H1 (cell line): ENCODE measurements at regions not wholly inside any gene's neighbourhood (a gene's known extent, or its start where the extent isn't known, plus 50 kb on each side); places are given as distances from the start of the nearest gene placed in this dataset.

Experiments used
- CTCF ChIA-PET: fragments of 300-600 bp; sonication (Branson Sonifier 250); formaldehyde crosslinking; loops from one replicate; lab custom pipeline; 2021; ENCODE audit not compliant: partially characterized antibody; lab: Charles Lee
- POLR2A ChIA-PET: fragments of 300-600 bp; sonication (Branson Sonifier 250); formaldehyde crosslinking; loops from one replicate; lab custom pipeline; 2021; ENCODE audit warnings: inconsistent platforms; ENCODE audit not compliant: partially characterized antibody; lab: Charles Lee
- DNase-seq, 2 experiments: peaks; one replicate each; pipeline versions ENCODE4 v3.0.0 to v3.0.0-alpha.2; 2010 to 2022; ENCODE audit warnings: low spot score in 2 of 2, low read depth in 1 of 2, mixed read lengths in 1 of 2
- FAIRE-seq: peaks from 2 replicates; lab custom pipeline; 2011; peaks lifted over from hg19 to GRCh38; lab: Jason Lieb, UNC
- H2AFZ ChIP-seq: 2 replicates; pipeline ENCODE4 v1.8.1; 2012; ENCODE audit warnings: low read length, inconsistent platforms
- H2AK5ac ChIP-seq: 2 replicates; pipeline ENCODE4 v1.6.1; 2013; ENCODE audit warnings: low read depth, low read length
- H2BK120ac ChIP-seq: replicated peaks from 2 replicates; pipeline ENCODE3; 2013; ENCODE audit warnings: low read depth, low read length, inconsistent platforms
- H2BK12ac ChIP-seq: 2 replicates; pipeline ENCODE4 v1.6.1; 2013; ENCODE audit warnings: low read depth, low read length
- H2BK15ac ChIP-seq: 2 replicates; pipeline ENCODE4 v1.6.1; 2013; ENCODE audit warnings: low read length
- H2BK20ac ChIP-seq: 2 replicates; pipeline ENCODE4 v1.6.1; 2013; ENCODE audit warnings: low read length
- H2BK5ac ChIP-seq: 2 replicates; pipeline ENCODE4 v1.6.1; 2013; ENCODE audit warnings: low read depth, low read length
- H3K14ac ChIP-seq: 2 replicates; pipeline ENCODE4 v1.6.1; 2013; ENCODE audit warnings: inconsistent platforms; ENCODE audit not compliant: insufficient read length
- H3K18ac ChIP-seq: 2 replicates; pipeline ENCODE4 v1.6.1; 2013; ENCODE audit warnings: low read length; ENCODE audit errors: extremely low read depth
- H3K23ac ChIP-seq: 2 replicates; pipeline ENCODE4 v1.6.1; 2013; ENCODE audit warnings: inconsistent platforms; ENCODE audit not compliant: insufficient read length
- H3K23me2 ChIP-seq: 2 replicates; pipeline ENCODE4 v1.6.1; 2013; ENCODE audit warnings: low read depth, low read length
- H3K27ac ChIP-seq: 2 replicates; pipeline ENCODE4 v1.6.1; 2011; ENCODE audit warnings: low read depth, low read length, inconsistent platforms
- H3K27me3 ChIP-seq, 4 experiments: replicated peaks in 1 of 4; 1 replicate in 1 of 4; 2 replicates in 3 of 4; pipeline versions ENCODE4 v1.6.1 to v1.8.1; 2011 to 2013; ENCODE audit warnings: low read length in 3 of 4, mild to moderate bottlenecking in 3 of 4, inconsistent platforms in 2 of 4, mixed read lengths in 2 of 4, moderate library complexity in 1 of 4; ENCODE audit not compliant: control insufficient read depth in 3 of 4, insufficient read depth in 3 of 4; ENCODE audit errors: extremely low read depth in 1 of 4
- H3K36me3 ChIP-seq, 4 experiments: 2 replicates each; pipeline versions ENCODE4 v1.6.1 to v1.8.1; 2011 to 2013; ENCODE audit warnings: mild to moderate bottlenecking in 4 of 4, low read length in 3 of 4, moderate library complexity in 2 of 4, control low read depth in 1 of 4, inconsistent platforms in 1 of 4; ENCODE audit not compliant: insufficient read depth in 4 of 4, control insufficient read depth in 2 of 4
- H3K4ac ChIP-seq: replicated peaks from 2 replicates; pipeline ENCODE3; 2013; ENCODE audit warnings: low read length, low read depth, mixed read lengths, inconsistent platforms; ENCODE audit not compliant: insufficient read length
- H3K4me1 ChIP-seq, 4 experiments: replicated peaks in 1 of 4; 1 replicate in 1 of 4; 2 replicates in 3 of 4; pipeline versions ENCODE4 v1.6.1 to v1.8.1; 2011 to 2013; ENCODE audit warnings: low read length in 3 of 4, inconsistent platforms in 2 of 4, mixed read lengths in 1 of 4; ENCODE audit not compliant: insufficient read depth in 4 of 4, control insufficient read depth in 3 of 4
- H3K4me2 ChIP-seq, 2 experiments: 2 replicates each; pipeline versions ENCODE4 v1.6.1 to v1.8.1; 2011 to 2013; ENCODE audit warnings: low read depth in 2 of 2, low read length in 2 of 2, control low read depth in 1 of 2, inconsistent platforms in 1 of 2, mild to moderate bottlenecking in 1 of 2; ENCODE audit not compliant: insufficient read depth in 1 of 2
- H3K4me3 ChIP-seq, 4 experiments: fragments of 200-600, 300-600 bp in 1 of 4; sonication (generic), shearing (Covaris generic), sonication (Bioruptor Twin) in 1 of 4; 2 replicates each; pipeline versions ENCODE4 v1.5.1 to v1.8.1; 2011 to 2016; ENCODE audit warnings: low read length in 4 of 4, low read depth in 3 of 4, control low read depth in 2 of 4, inconsistent platforms in 2 of 4, mild to moderate bottlenecking in 2 of 4, mixed read lengths in 1 of 4, moderate library complexity in 1 of 4; ENCODE audit not compliant: insufficient read depth in 2 of 4; ENCODE audit errors: extremely low read depth in 1 of 4
- H3K56ac ChIP-seq: replicated peaks from 2 replicates; pipeline ENCODE3; 2013; ENCODE audit warnings: low read depth, mild to moderate bottlenecking, mixed read lengths, low read length, inconsistent platforms; ENCODE audit not compliant: insufficient read length
- H3K79me1 ChIP-seq: 2 replicates; pipeline ENCODE4 v1.6.1; 2013; ENCODE audit warnings: low read depth, low read length, control low read depth
- H3K79me2 ChIP-seq, 2 experiments: 2 replicates each; pipeline versions ENCODE4 v1.6.1 to v1.8.1; 2012 to 2013; ENCODE audit warnings: low read length in 2 of 2, mild to moderate bottlenecking in 2 of 2, inconsistent platforms in 1 of 2; ENCODE audit not compliant: insufficient read depth in 2 of 2, control insufficient read depth in 1 of 2
- H3K9ac ChIP-seq, 4 experiments: replicated peaks in 1 of 4; 1 replicate in 1 of 4; 2 replicates in 3 of 4; pipeline versions ENCODE4 v1.6.1 to v1.8.1; 2011 to 2013; ENCODE audit warnings: low read depth in 3 of 4, low read length in 3 of 4, control low read depth in 2 of 4, mild to moderate bottlenecking in 2 of 4, moderate library complexity in 2 of 4, inconsistent platforms in 1 of 4; ENCODE audit errors: extremely low read depth in 1 of 4
- H3K9me3 ChIP-seq, 2 experiments: 2 replicates each; pipeline versions ENCODE4 v1.6.1 to v1.8.1; 2012 to 2013; ENCODE audit warnings: mild to moderate bottlenecking in 2 of 2, moderate library complexity in 2 of 2, control low read depth in 1 of 2, inconsistent platforms in 1 of 2, low read depth in 1 of 2, low read length in 1 of 2, mixed read lengths in 1 of 2; ENCODE audit not compliant: insufficient read depth in 2 of 2
- H4K20me1 ChIP-seq, 2 experiments: replicated peaks in 1 of 2; 2 replicates each; pipeline versions ENCODE3 to v1.8.1; 2011 to 2013; ENCODE audit warnings: inconsistent platforms in 2 of 2, low read length in 2 of 2, mild to moderate bottlenecking in 1 of 2; ENCODE audit not compliant: insufficient read depth in 2 of 2, control insufficient read depth in 1 of 2
- H4K5ac ChIP-seq: 2 replicates; pipeline ENCODE4 v1.6.1; 2013; ENCODE audit warnings: low read length, low read depth, mixed read lengths, inconsistent platforms; ENCODE audit not compliant: insufficient read length
- H4K8ac ChIP-seq: 2 replicates; pipeline ENCODE4 v1.8.0; 2013; ENCODE audit warnings: mild to moderate bottlenecking, moderate library complexity, low read length, inconsistent platforms; ENCODE audit not compliant: insufficient read depth; ENCODE audit errors: extremely low read depth
- H4K91ac ChIP-seq: replicated peaks from 2 replicates; pipeline ENCODE3; 2013; ENCODE audit warnings: low read length, mixed read lengths, inconsistent platforms; ENCODE audit not compliant: insufficient read length
- CBX5 ChIP-seq: fragments of 300-800, 300-1000 bp; sonication (generic); IDR thresholded peaks from 2 replicates; pipeline ENCODE4 v1.7.1; 2016; ENCODE audit warnings: antibody characterized with exemption, low read length, low read depth
- GTF2F1 ChIP-seq: IDR thresholded peaks from 2 replicates; pipeline ENCODE4 v1.6.1; 2012; ENCODE audit warnings: low read depth, low read length, improper control_type of control experiment, borderline replicate concordance
- RAD21 ChIP-seq, 2 experiments: IDR thresholded peaks in 1 of 2; conservative IDR thresholded peaks in 1 of 2; 2 replicates each; pipeline ENCODE4 v1.6.1; 2011; ENCODE audit warnings: low read depth in 2 of 2, low read length in 2 of 2, improper control_type of control experiment in 1 of 2, inconsistent platforms in 1 of 2, mild to moderate bottlenecking in 1 of 2, moderate library complexity in 1 of 2
- SAP30 ChIP-seq: fragments of 300-600 bp; sonication (generic); IDR thresholded peaks from 2 replicates; pipeline ENCODE4 v1.7.1; 2012; ENCODE audit warnings: low read length, moderate library complexity, mild to moderate bottlenecking, inconsistent platforms; ENCODE audit not compliant: insufficient read depth, insufficient replicate concordance
- SUZ12 ChIP-seq: fragments of 200-600 bp; sonication (generic); IDR thresholded peaks from 2 replicates; pipeline ENCODE4 v1.6.1; 2012; ENCODE audit warnings: mild to moderate bottlenecking, inconsistent platforms, low read length, moderate library complexity, mixed read lengths
- WGBS, 2 experiments: shearing (Covaris generic) in 1 of 2; methylation state at CpG; one replicate each; pipeline versions ENCODE4 v1.1.6 to v1.1.7; 2013 to 2015; ENCODE audit warnings: low lambda C conversion rate in 2 of 2, mixed read lengths in 2 of 2, inconsistent platforms in 1 of 2, low coverage in 1 of 2, missing lambda C conversion rate in 1 of 2; ENCODE audit not compliant: insufficient replicate concordance in 2 of 2, insufficient coverage in 1 of 2, insufficient read length in 1 of 2; ENCODE audit errors: extremely low coverage in 1 of 2, missing lambda C conversion rate in 1 of 2; 5-methylcytosine and 5-hydroxymethylcytosine counted together
- TF ChIP-seq, protein P1 (sequence below), 3 experiments: IDR thresholded peaks; 1 replicate in 2 of 3; 2 replicates in 1 of 3; pipeline versions ENCODE4 v1.5.1 to v1.6.1; 2011; ENCODE audit warnings: low read length in 3 of 3, mild to moderate bottlenecking in 3 of 3, inconsistent platforms in 2 of 3, low read depth in 1 of 3, moderate library complexity in 1 of 3; ENCODE audit not compliant: insufficient read depth in 1 of 3; ENCODE audit errors: control extremely low read depth in 1 of 3
- TF ChIP-seq, protein P2 (sequence below): IDR thresholded peaks from 2 replicates; pipeline ENCODE4 v1.6.1; 2011; ENCODE audit warnings: low read length, improper control_type of control experiment

DNA sequence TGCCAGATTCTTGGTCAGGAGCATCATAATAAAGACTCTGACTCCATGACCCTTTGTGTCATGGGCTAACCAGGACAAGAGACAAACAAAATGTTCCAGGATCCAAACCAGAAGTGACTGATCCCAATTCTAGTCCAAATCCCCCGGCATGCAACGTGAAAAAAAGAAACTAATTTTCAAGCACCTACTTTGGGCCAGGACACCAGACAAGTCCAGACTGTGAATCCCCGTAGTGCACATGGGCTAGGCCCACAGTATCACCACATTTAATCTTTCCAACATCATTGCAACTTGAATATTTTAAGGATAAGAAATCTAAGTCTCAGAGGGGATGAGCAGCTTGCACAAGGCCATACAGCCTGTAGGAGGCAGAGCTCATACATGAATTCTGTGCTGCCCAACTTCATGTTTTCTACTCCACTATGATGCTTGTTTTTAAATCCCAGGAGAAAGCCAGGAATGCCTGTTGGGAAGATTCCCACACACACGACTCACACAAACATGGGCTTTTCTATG is 365.7 kb downstream of the NPIPA8 start:
- ChIA-PET CTCF (interaction anchor here (0.7 to 2.6 kb wide), 10 partner anchors 9 to 100 kb away, joined by 3 to 12 read pairs (median 4); no protein-coding TSS in a partner anchor), POLR2A (interaction anchor here (1.2 kb wide), 1 partner anchor 12 kb away, joined by 4 read pairs; no protein-coding TSS in a partner anchor)
- H3K27ac ChIP-seq, result no peak overlapping the region
- H3K23ac ChIP-seq, result no peak overlapping the region
- H3K18ac ChIP-seq, result no peak overlapping the region
- WGBS, 2 experiments, result 94% methylated on average over 4 of the region's 4 CpGs; no CpG with 5 or more reads in 1 of the 2 experiments
- no peak for TF ChIP-seq SAP30
- no peak for TF ChIP-seq CBX5
- TF ChIP-seq SUZ12, result no peak
- TF ChIP-seq, protein P1, sequence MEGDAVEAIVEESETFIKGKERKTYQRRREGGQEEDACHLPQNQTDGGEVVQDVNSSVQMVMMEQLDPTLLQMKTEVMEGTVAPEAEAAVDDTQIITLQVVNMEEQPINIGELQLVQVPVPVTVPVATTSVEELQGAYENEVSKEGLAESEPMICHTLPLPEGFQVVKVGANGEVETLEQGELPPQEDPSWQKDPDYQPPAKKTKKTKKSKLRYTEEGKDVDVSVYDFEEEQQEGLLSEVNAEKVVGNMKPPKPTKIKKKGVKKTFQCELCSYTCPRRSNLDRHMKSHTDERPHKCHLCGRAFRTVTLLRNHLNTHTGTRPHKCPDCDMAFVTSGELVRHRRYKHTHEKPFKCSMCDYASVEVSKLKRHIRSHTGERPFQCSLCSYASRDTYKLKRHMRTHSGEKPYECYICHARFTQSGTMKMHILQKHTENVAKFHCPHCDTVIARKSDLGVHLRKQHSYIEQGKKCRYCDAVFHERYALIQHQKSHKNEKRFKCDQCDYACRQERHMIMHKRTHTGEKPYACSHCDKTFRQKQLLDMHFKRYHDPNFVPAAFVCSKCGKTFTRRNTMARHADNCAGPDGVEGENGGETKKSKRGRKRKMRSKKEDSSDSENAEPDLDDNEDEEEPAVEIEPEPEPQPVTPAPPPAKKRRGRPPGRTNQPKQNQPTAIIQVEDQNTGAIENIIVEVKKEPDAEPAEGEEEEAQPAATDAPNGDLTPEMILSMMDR (IDR thresholded peaks at IDR 0.05; ENCODE audit: control extremely low read depth in 1 of 3, insufficient read depth in 1 of 3, low read depth in 1 of 3, low read length in 3 of 3), result peak in 2 of 3 experiments; percentile 43 to 63; a peak in 3 of 4 replicates
- peak; percentile 58 to 71 for TF ChIP-seq RAD21 (IDR thresholded peaks at IDR 0.05 in 1 of 2, conservative IDR thresholded peaks at IDR 0.05 in 1 of 2; ENCODE audit: low read depth in 2 of 2, low read length in 2 of 2)
- TF ChIP-seq GTF2F1, result no peak
- TF ChIP-seq, protein P2, sequence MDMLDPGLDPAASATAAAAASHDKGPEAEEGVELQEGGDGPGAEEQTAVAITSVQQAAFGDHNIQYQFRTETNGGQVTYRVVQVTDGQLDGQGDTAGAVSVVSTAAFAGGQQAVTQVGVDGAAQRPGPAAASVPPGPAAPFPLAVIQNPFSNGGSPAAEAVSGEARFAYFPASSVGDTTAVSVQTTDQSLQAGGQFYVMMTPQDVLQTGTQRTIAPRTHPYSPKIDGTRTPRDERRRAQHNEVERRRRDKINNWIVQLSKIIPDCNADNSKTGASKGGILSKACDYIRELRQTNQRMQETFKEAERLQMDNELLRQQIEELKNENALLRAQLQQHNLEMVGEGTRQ, result no peak
- no peak for DNase-seq
- no peak overlapping the region for H2BK20ac ChIP-seq
- no peaks in the 10 kb centered on the region for H3K79me2 ChIP-seq
- FAIRE-seq, result no peak
- H3K56ac ChIP-seq, result no peak overlapping the region
- no peaks in the 10 kb centered on the region for H3K36me3 ChIP-seq
- no peak overlapping the region for H3K4me3 ChIP-seq
- H3K9ac ChIP-seq, result no peak overlapping the region
- no peak overlapping the region for H2BK12ac ChIP-seq
- H2AK5ac ChIP-seq, result no peak overlapping the region
- H3K4me2 ChIP-seq, result no peak overlapping the region
- no peak overlapping the region for H2BK5ac ChIP-seq
- H2BK120ac ChIP-seq, result no peak overlapping the region
- H3K14ac ChIP-seq, result no peak overlapping the region
- H3K9me3 ChIP-seq, result peaks cover 0 to 3% of the 10 kb centered on the region in 2 experiments; a peak in 1 of 4 replicates
- no peak overlapping the region for H3K4ac ChIP-seq
- no peak overlapping the region for H4K5ac ChIP-seq
- H2AFZ ChIP-seq, result 0 out of 2 replicates have a peak overlapping the region, but pooled peaks have one; percentile 5
- no peak overlapping the region for H4K8ac ChIP-seq
- H3K23me2 ChIP-seq, result no peaks in the 10 kb centered on the region
- no peaks in the 10 kb centered on the region for H4K20me1 ChIP-seq
- H3K79me1 ChIP-seq, result no peaks in the 10 kb centered on the region
- no peak overlapping the region for H4K91ac ChIP-seq
- H3K4me1 ChIP-seq, result no peaks in the 10 kb centered on the region; a peak in 1 of 7 replicates
- H3K27me3 ChIP-seq, result no peaks in the 10 kb centered on the region
- no peak overlapping the region for H2BK15ac ChIP-seq
